Gastrocnemius medialis (tissue), 4 donors: ENCODE measurements at regions not wholly inside any gene's neighbourhood (a gene's known extent, or its start where the extent isn't known, plus 50 kb on each side); places are given as distances from the start of the nearest gene placed in this dataset.
"Not testable (repeated sequence)": the region's sequence is repeated elsewhere in the genome, so short reads cannot be mapped to it uniquely, and the experiment has no call there.

Experiments used
- ATAC-seq, 2 donors: fragments of 150-250 bp; one replicate each; pipeline ENCODE4 v1.9.1; 2016
- DNase-seq, 2 donors: peaks; one replicate each; pipeline ENCODE4 v3.0.0-alpha.2; 2019
- H3K27ac ChIP-seq, 4 donors: fragments of 200-600 bp; sonication (generic); 1 replicate in 1 of 4; 2 replicates in 3 of 4; pipeline ENCODE4 v1.5.1; 2016 to 2018; ENCODE audit warnings: mild to moderate bottlenecking in 2 of 4, moderate library complexity in 1 of 4
- H3K27me3 ChIP-seq, 3 donors: fragments of 200-600 bp; sonication (generic) in 2 of 3; 1 replicate in 1 of 3; 2 replicates in 2 of 3; pipeline versions ENCODE4 v1.5.1 to v1.6.0; 2016 to 2019; ENCODE audit warnings: mild to moderate bottlenecking in 1 of 3, moderate library complexity in 1 of 3
- H3K36me3 ChIP-seq, 2 donors: fragments of 200-600 bp; sonication (generic) in 1 of 2; one replicate each; pipeline ENCODE4 v1.5.1; 2017 to 2018
- H3K4me1 ChIP-seq, 2 donors: fragments of 200-600 bp; sonication (generic) in 1 of 2; one replicate each; pipeline ENCODE4 v1.5.1; 2016 to 2017; ENCODE audit warnings: mild to moderate bottlenecking in 2 of 2
- H3K4me3 ChIP-seq, 4 donors: fragments of 200-600 bp; sonication (generic) in 3 of 4; 1 replicate in 1 of 4; 2 replicates in 3 of 4; pipeline ENCODE4 v1.5.1; 2016 to 2019; ENCODE audit warnings: mild to moderate bottlenecking in 2 of 4
- H3K9me3 ChIP-seq, 3 donors: fragments of 200-600 bp; sonication (generic) in 2 of 3; 1 replicate in 1 of 3; 2 replicates in 2 of 3; pipeline ENCODE4 v1.5.1; 2016 to 2019
- CTCF ChIP-seq, 5 experiments: fragments of 450-650 bp in 3 of 5; fragments of 200-600 bp in 2 of 5; sonication (generic) in 2 of 5; IDR thresholded peaks in 4 of 5; conservative IDR thresholded peaks in 1 of 5; 1 replicate in 4 of 5; 2 replicates in 1 of 5; pipeline ENCODE4 v1.5.1; 2016 to 2019; ENCODE audit warnings: antibody characterized with exemption in 5 of 5, mild to moderate bottlenecking in 3 of 5, moderate library complexity in 3 of 5
- POLR2A ChIP-seq, 2 donors: fragments of 450-650 bp; IDR thresholded peaks; one replicate each; pipeline ENCODE4 v1.6.1; 2017; ENCODE audit warnings: antibody characterized with exemption in 2 of 2, mild to moderate bottlenecking in 2 of 2, moderate library complexity in 2 of 2
- in situ Hi-C, 4 donors: fragments of 200-750 bp; cut with MboI; loops; one replicate each; pipeline versions ENCODE4 v1.15.0 to v1.8.0; 2017; ENCODE audit warnings: low sequenced_read_pairs in 4 of 4
- intact Hi-C: fragments of 100-400 bp; cut with DNase I; formaldehyde crosslinking; loops from one replicate; pipeline ENCODE4 v1.15.1; 2023; ENCODE audit warnings: low total_unique reads

GRCh38 chr2:138066139-138066806, 102.0 kb downstream of the HNMT start:
- DNase-seq (no peak), ATAC-seq (no peak)
- no peaks in the 10 kb centered on the region for H3K36me3 ChIP-seq
- H3K4me1 ChIP-seq: no peaks in the 10 kb centered on the region
- no peak overlapping the region for H3K27ac ChIP-seq
- H3K27me3 ChIP-seq: no peaks in the 10 kb centered on the region
- intact Hi-C loops (no loop called here), in situ Hi-C loops (no loop called here)
- TF ChIP-seq CTCF (IDR thresholded peaks at IDR 0.05 in 4 of 5, conservative IDR thresholded peaks at IDR 0.05 in 1 of 5) (no peak), POLR2A (IDR thresholded peaks at IDR 0.05) (no peak)
- no peak overlapping the region for H3K4me3 ChIP-seq
- no peaks in the 10 kb centered on the region for H3K9me3 ChIP-seq

- Histone ChIP-seq H3K27me3 (no peaks in the 10 kb centered on the region), H3K27ac (no peak overlapping the region), H3K36me3 (no peaks in the 10 kb centered on the region), H3K4me3 (no peak overlapping the region), H3K4me1 (no peaks in the 10 kb centered on the region), H3K9me3 (no peaks in the 10 kb centered on the region)
- intact Hi-C loops (no loop called here), in situ Hi-C loops (no loop called here)
- TF ChIP-seq POLR2A (IDR thresholded peaks at IDR 0.05): no peak
- DNase-seq: no peak
- no peak for ATAC-seq
Measured at GRCh38 chr2:138066841-138067240, 102.6 kb downstream of the HNMT start.

- H3K27me3 ChIP-seq, H3K27ac ChIP-seq, H3K9me3 ChIP-seq, ATAC-seq, DNase-seq, H3K4me3 ChIP-seq, intact Hi-C loops, H3K36me3 ChIP-seq, H3K4me1 ChIP-seq, in situ Hi-C loops: not testable (repeated sequence)
Measured at GRCh38 chr2:138068669-138069068, 104.4 kb downstream of the HNMT start.

- H3K27ac ChIP-seq, ATAC-seq, H3K27me3 ChIP-seq, intact Hi-C loops, in situ Hi-C loops, H3K4me1 ChIP-seq, H3K9me3 ChIP-seq, H3K36me3 ChIP-seq, DNase-seq, H3K4me3 ChIP-seq: not testable (repeated sequence)
Measured at GRCh38 chr2:138071042-138071719, 106.9 kb downstream of the HNMT start.

GRCh38 chr2:138071720-138072719, 107.7 kb downstream of the HNMT start:
- no peaks in the 10 kb centered on the region for H3K36me3 ChIP-seq
- no peak overlapping the region for H3K27ac ChIP-seq
- in situ Hi-C loops (no loop called here), intact Hi-C loops (no loop called here)
- no peak overlapping the region for H3K4me3 ChIP-seq
- ATAC-seq: no peak
- H3K27me3 ChIP-seq: no peaks in the 10 kb centered on the region
- DNase-seq: no peak
- H3K9me3 ChIP-seq: no peaks in the 10 kb centered on the region
- TF ChIP-seq CTCF (IDR thresholded peaks at IDR 0.05 in 4 of 5, conservative IDR thresholded peaks at IDR 0.05 in 1 of 5) (no peak), POLR2A (IDR thresholded peaks at IDR 0.05) (no peak)
- no peaks in the 10 kb centered on the region for H3K4me1 ChIP-seq

- H3K4me1 ChIP-seq: no peaks in the 10 kb centered on the region
- DNase-seq: no peak
- ATAC-seq: no peak
- intact Hi-C loops: no loop called here
- no peaks in the 10 kb centered on the region for H3K9me3 ChIP-seq
- in situ Hi-C loops: no loop called here
- no peak for TF ChIP-seq CTCF (IDR thresholded peaks at IDR 0.05 in 4 of 5, conservative IDR thresholded peaks at IDR 0.05 in 1 of 5)
- TF ChIP-seq POLR2A (IDR thresholded peaks at IDR 0.05): no peak
- H3K27ac ChIP-seq: no peak overlapping the region
- no peak overlapping the region for H3K4me3 ChIP-seq
- no peaks in the 10 kb centered on the region for H3K27me3 ChIP-seq
- H3K36me3 ChIP-seq: no peaks in the 10 kb centered on the region
Measured at GRCh38 chr2:138078153-138078552, 113.9 kb downstream of the HNMT start.
